H9 (cell line): ENCODE measurements at regions not wholly inside any gene's neighbourhood (a gene's known extent, or its start where the extent isn't known, plus 50 kb on each side); places are given as distances from the start of the nearest gene placed in this dataset.

Experiments used
- DNase-seq: peaks from one replicate; pipeline ENCODE4 v3.0.0-alpha.2; 2017
- H2AFZ ChIP-seq: one replicate; pipeline ENCODE4 v1.6.1; 2013; ENCODE audit warnings: mild to moderate bottlenecking, low read length, control low read depth, moderate library complexity
- H2AK5ac ChIP-seq: 2 replicates; pipeline ENCODE4 v1.6.1; 2013; ENCODE audit warnings: low read length, control low read depth, mixed read lengths; ENCODE audit not compliant: insufficient read length
- H2BK120ac ChIP-seq: one replicate; pipeline ENCODE4 v1.6.1; 2013; ENCODE audit warnings: low read depth, mild to moderate bottlenecking, low read length, control low read depth, inconsistent platforms; ENCODE audit not compliant: poor library complexity, severe bottlenecking
- H2BK12ac ChIP-seq: 2 replicates; pipeline ENCODE4 v1.6.1; 2013; ENCODE audit warnings: low read length, control low read depth, mixed read lengths, low read depth; ENCODE audit not compliant: insufficient read length
- H2BK15ac ChIP-seq: 2 replicates; pipeline ENCODE4 v1.6.1; 2013; ENCODE audit warnings: low read depth, low read length, control low read depth
- H2BK20ac ChIP-seq: one replicate; pipeline ENCODE4 v1.6.1; 2013; ENCODE audit warnings: low read depth, mild to moderate bottlenecking, low read length, control low read depth, inconsistent platforms; ENCODE audit not compliant: poor library complexity, severe bottlenecking
- H2BK5ac ChIP-seq: 2 replicates; pipeline ENCODE4 v1.6.1; 2013; ENCODE audit warnings: low read length, control low read depth, mixed read lengths; ENCODE audit not compliant: insufficient read length
- H3K14ac ChIP-seq: 2 replicates; pipeline ENCODE4 v1.6.1; 2013; ENCODE audit warnings: low read length, control low read depth; ENCODE audit not compliant: insufficient read depth
- H3K18ac ChIP-seq: 2 replicates; pipeline ENCODE4 v1.6.1; 2013; ENCODE audit warnings: low read depth, mild to moderate bottlenecking, mixed read lengths, low read length, control low read depth; ENCODE audit not compliant: insufficient read length
- H3K23ac ChIP-seq: 2 replicates; pipeline ENCODE4 v1.6.1; 2013; ENCODE audit warnings: low read length, control low read depth, mixed read lengths, low read depth; ENCODE audit not compliant: insufficient read length
- H3K23me2 ChIP-seq: 2 replicates; pipeline ENCODE4 v1.6.1; 2013; ENCODE audit warnings: low read depth, mild to moderate bottlenecking, mixed read lengths, low read length, control low read depth; ENCODE audit not compliant: insufficient read length, poor library complexity, severe bottlenecking
- H3K27ac ChIP-seq: 2 replicates; pipeline ENCODE4 v1.5.1; 2013; ENCODE audit warnings: low read length, control low read depth, mixed read lengths, low read depth; ENCODE audit not compliant: insufficient read length
- H3K27me3 ChIP-seq: 2 replicates; pipeline ENCODE4 v1.6.1; 2013; ENCODE audit warnings: low read length, control low read depth, inconsistent platforms; ENCODE audit not compliant: insufficient read depth
- H3K4ac ChIP-seq: 2 replicates; pipeline ENCODE4 v1.6.1; 2013; ENCODE audit warnings: low read depth, mild to moderate bottlenecking, control low read depth, inconsistent platforms, low read length, moderate library complexity
- H3K4me1 ChIP-seq: 2 replicates; pipeline ENCODE4 v1.6.1; 2013; ENCODE audit warnings: low read length, control low read depth, inconsistent platforms; ENCODE audit not compliant: insufficient read depth
- H3K4me2 ChIP-seq: 2 replicates; pipeline ENCODE4 v1.6.1; 2013; ENCODE audit warnings: low read length, control low read depth, mixed read lengths; ENCODE audit not compliant: insufficient read length, insufficient read depth
- H3K56ac ChIP-seq: 2 replicates; pipeline ENCODE4 v1.6.1; 2013; ENCODE audit warnings: low read depth, mild to moderate bottlenecking, mixed read lengths, low read length, control low read depth; ENCODE audit not compliant: insufficient read length
- H3K79me1 ChIP-seq: 2 replicates; pipeline ENCODE4 v1.6.1; 2013; ENCODE audit warnings: low read depth, mild to moderate bottlenecking, moderate library complexity, low read length, control low read depth, inconsistent platforms; ENCODE audit not compliant: insufficient read depth, poor library complexity, severe bottlenecking
- H3K79me2 ChIP-seq: 2 replicates; pipeline ENCODE4 v1.6.1; 2013; ENCODE audit warnings: low read length, control low read depth, inconsistent platforms; ENCODE audit not compliant: insufficient read depth
- H3K9ac ChIP-seq: 2 replicates; pipeline ENCODE4 v1.6.1; 2013; ENCODE audit warnings: low read length, control low read depth, mixed read lengths; ENCODE audit not compliant: insufficient read length; ENCODE audit errors: extremely low read depth
- H3K9me3 ChIP-seq: one replicate; pipeline ENCODE4 v1.6.1; 2013; ENCODE audit warnings: low read depth, low read length, inconsistent platforms; ENCODE audit not compliant: control insufficient read depth
- H3T11ph ChIP-seq: one replicate; pipeline ENCODE4 v1.6.1; 2013; ENCODE audit warnings: mild to moderate bottlenecking, low read length, control low read depth, inconsistent platforms
- H4K20me1 ChIP-seq: one replicate; pipeline ENCODE4 v1.6.1; 2013; ENCODE audit not compliant: control insufficient read depth, insufficient read length, insufficient read depth
- H4K5ac ChIP-seq: 2 replicates; pipeline ENCODE4 v1.6.1; 2013; ENCODE audit warnings: low read depth, mild to moderate bottlenecking, mixed read lengths, low read length, control low read depth; ENCODE audit not compliant: insufficient read length
- H4K8ac ChIP-seq: replicated peaks from 2 replicates; pipeline ENCODE4 v1.6.1; 2013; ENCODE audit warnings: low read length, control low read depth, mixed read lengths, low read depth; ENCODE audit not compliant: insufficient read length
- H4K91ac ChIP-seq: 2 replicates; pipeline ENCODE4 v1.6.1; 2013; ENCODE audit warnings: low read depth, mild to moderate bottlenecking, moderate library complexity, mixed read lengths, low read length, control low read depth; ENCODE audit not compliant: insufficient read length
- H3K27ac Mint-ChIP-seq, 3 experiments: 2 replicates in 2 of 3; 3 replicates in 1 of 3; pipeline ENCODE4 v1.8.0; 2020 to 2021; ENCODE audit warnings: mixed read lengths in 3 of 3, mild to moderate bottlenecking in 1 of 3, moderate library complexity in 1 of 3
- H3K27me3 Mint-ChIP-seq: 2 replicates; pipeline ENCODE4 v1.8.0; 2021; ENCODE audit warnings: low read depth, mild to moderate bottlenecking, moderate library complexity, mixed read lengths
- H3K36me3 Mint-ChIP-seq, 3 experiments: 2 replicates in 2 of 3; 3 replicates in 1 of 3; pipeline ENCODE4 v1.8.0; 2020 to 2021; ENCODE audit warnings: low read depth in 3 of 3, mixed read lengths in 3 of 3; ENCODE audit not compliant: insufficient read depth in 1 of 3
- H3K4me1 Mint-ChIP-seq, 2 experiments: 2 replicates each; pipeline ENCODE4 v1.8.0; 2020; ENCODE audit warnings: mixed read lengths in 2 of 2
- H3K4me3 Mint-ChIP-seq, 2 experiments: 2 replicates in 1 of 2; 3 replicates in 1 of 2; pipeline ENCODE4 v1.8.0; 2020 to 2021; ENCODE audit warnings: mild to moderate bottlenecking in 2 of 2, mixed read lengths in 2 of 2, moderate library complexity in 1 of 2
- H3K9me3 Mint-ChIP-seq, 2 experiments: 2 replicates in 1 of 2; 3 replicates in 1 of 2; pipeline ENCODE4 v1.8.0; 2020; ENCODE audit warnings: mild to moderate bottlenecking in 2 of 2, mixed read lengths in 2 of 2, moderate library complexity in 1 of 2
- CTCF ChIP-seq: fragments of 200-600 bp; sonication (generic); conservative IDR thresholded peaks from 3 replicates; pipeline ENCODE4 v1.8.0; 2021; ENCODE audit warnings: antibody characterized with exemption, mild to moderate bottlenecking
- WGBS: extraction: QIAGEN DNeasy Blood & Tissue Kit; methylation state at CpG from one replicate; pipeline ENCODE4 v1.1.7; 2013; ENCODE audit warnings: missing lambda C conversion rate, low lambda C conversion rate, mixed read lengths; ENCODE audit not compliant: insufficient read length; ENCODE audit errors: extremely low coverage; 5-methylcytosine and 5-hydroxymethylcytosine counted together

- Histone ChIP-seq H2BK5ac (no peak overlapping the region), H2AK5ac (no peak overlapping the region), H3K4me1 (no peaks in the 10 kb centered on the region), H4K91ac (no peak overlapping the region), H3K9me3 (no peaks in the 10 kb centered on the region), H4K5ac (no peak overlapping the region), H3K79me2 (no peaks in the 10 kb centered on the region), H2AFZ (no peak overlapping the region), H3K18ac (no peak overlapping the region), H4K8ac (no peak overlapping the region), H2BK12ac (no peak overlapping the region), H2BK20ac (no peak overlapping the region), H3K27me3 (no peaks in the 10 kb centered on the region), H3K23me2 (no peaks in the 10 kb centered on the region), H3K23ac (no peak overlapping the region), H3K4ac (no peak overlapping the region), H3K4me2 (no peak overlapping the region), H3K9ac (no peak overlapping the region), H2BK15ac (no peak overlapping the region), H3K56ac (no peak overlapping the region), H2BK120ac (no peak overlapping the region), H3K14ac (no peak overlapping the region), H3K27ac (no peak overlapping the region), H4K20me1 (no peaks in the 10 kb centered on the region), H3K79me1 (no peaks in the 10 kb centered on the region), H3T11ph (no peak overlapping the region)
- no peak overlapping the region for H3K27ac Mint-ChIP-seq
- WGBS, result no CpG with 5 or more reads among the region's 2 CpGs
- no peak for DNase-seq
- H3K4me1 Mint-ChIP-seq, result peaks cover 4 to 5% of the 10 kb centered on the region in 2 experiments; a peak in 3 of 4 replicates
- H3K36me3 Mint-ChIP-seq, result no peaks in the 10 kb centered on the region
- no peak overlapping the region for H3K4me3 Mint-ChIP-seq
- no peak for TF ChIP-seq CTCF
- no peaks in the 10 kb centered on the region for H3K27me3 Mint-ChIP-seq
- H3K9me3 Mint-ChIP-seq, result no peaks in the 10 kb centered on the region
These were observed 85.4 kb upstream of the MED13 start for GRCh38 chr17:62150471-62150870.
